Right lobe of liver (tissue), 6 donors: ENCODE measurements at regions not wholly inside any gene's neighbourhood (a gene's known extent, or its start where the extent isn't known, plus 50 kb on each side); places are given as distances from the start of the nearest gene placed in this dataset.
"Not testable (repeated sequence)": the region's sequence is repeated elsewhere in the genome, so short reads cannot be mapped to it uniquely, and the experiment has no call there.

Source experiments
- ATAC-seq, 4 donors: fragments of 200-7000 bp; cut with Tn5 transposase; one replicate each; pipeline ENCODE4 v1.9.1; 2020; ENCODE audit warnings: mild to moderate bottlenecking in 4 of 4, moderate library complexity in 4 of 4
- DNase-seq, 3 donors: peaks; one replicate each; pipeline ENCODE4 v3.0.0-alpha.2; 2020
- H3K27ac ChIP-seq, 3 donors: fragments of 200-600 bp; one replicate each; pipeline ENCODE4 v1.8.0; 2022
- H3K27me3 ChIP-seq, 2 donors: fragments of 200-600 bp; one replicate each; pipeline ENCODE4 v1.8.0; 2022
- H3K36me3 ChIP-seq, 4 donors: fragments of 200-600 bp; sonication (generic) in 1 of 4; one replicate each; pipeline versions ENCODE4 v1.5.1 to v1.8.0; 2017 to 2022; ENCODE audit warnings: control low read depth in 1 of 4
- H3K4me1 ChIP-seq, 4 donors: fragments of 200-600 bp; sonication (generic) in 1 of 4; one replicate each; pipeline versions ENCODE4 v1.5.1 to v1.8.0; 2017 to 2022; ENCODE audit warnings: control low read depth in 1 of 4
- H3K4me3 ChIP-seq, 3 donors: fragments of 200-600 bp; one replicate each; pipeline ENCODE4 v1.8.0; 2022
- H3K9me3 ChIP-seq, 4 donors: fragments of 200-600 bp; sonication (generic) in 1 of 4; one replicate each; pipeline versions ENCODE4 v1.5.1 to v1.8.0; 2017 to 2022; ENCODE audit warnings: control low read depth in 1 of 4
- POLR2A ChIP-seq: fragments of 450-650 bp; IDR thresholded peaks from one replicate; pipeline ENCODE4 v1.6.1; 2017; ENCODE audit warnings: antibody characterized with exemption, mild to moderate bottlenecking
- WGBS: methylation state at CpG from one replicate; pipeline ENCODE4 v1.1.6; 2018; ENCODE audit warnings: low coverage, low lambda C conversion rate; ENCODE audit not compliant: insufficient coverage; ENCODE audit errors: missing lambda C conversion rate; 5-methylcytosine and 5-hydroxymethylcytosine counted together
- intact Hi-C, 2 donors: fragments of 100-400 bp; cut with DNase I; formaldehyde crosslinking; loops; one replicate each; pipeline versions ENCODE4 v1.11.2 to v1.14.1; 2022
- TF ChIP-seq, protein P1 (sequence below), 4 donors: fragments of 200-600 bp in 3 of 4; fragments of 450-650 bp in 1 of 4; IDR thresholded peaks; one replicate each; pipeline versions ENCODE4 v1.5.1 to v1.8.0; 2016 to 2022; ENCODE audit warnings: antibody characterized with exemption in 4 of 4, mild to moderate bottlenecking in 2 of 4
- donor health status: DM: no; HTN: yes; CAD: no.
- donor health status: DM: no; HTN: no; CAD: no.
- donor health status: DM: no; HTN: no; CAD: no.
- donor health status: DM: no; HTN: yes; CAD: no.
- donor health status: DM: no; HTN: yes; CAD: no.

DNA sequence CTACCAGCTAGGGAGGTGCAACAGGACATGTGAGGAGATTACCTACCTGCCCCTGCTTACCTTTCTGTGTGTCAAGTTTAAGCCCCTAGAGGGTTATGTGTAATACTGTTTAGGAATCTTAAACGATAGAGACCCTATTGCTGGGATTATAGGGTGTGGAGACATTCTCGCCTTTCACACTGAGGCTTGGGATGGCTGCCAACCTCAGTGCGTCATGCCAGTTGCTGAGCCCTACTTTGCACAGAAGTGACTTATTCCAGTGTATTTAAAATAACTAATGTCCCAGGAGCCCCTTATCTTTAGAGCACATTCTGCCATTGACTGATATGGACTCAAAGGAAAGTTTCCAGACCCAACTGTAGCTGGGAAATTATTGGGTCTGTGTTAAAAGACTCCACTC lies 76.6 kb upstream of the XPA start:
- TF ChIP-seq, protein P1, sequence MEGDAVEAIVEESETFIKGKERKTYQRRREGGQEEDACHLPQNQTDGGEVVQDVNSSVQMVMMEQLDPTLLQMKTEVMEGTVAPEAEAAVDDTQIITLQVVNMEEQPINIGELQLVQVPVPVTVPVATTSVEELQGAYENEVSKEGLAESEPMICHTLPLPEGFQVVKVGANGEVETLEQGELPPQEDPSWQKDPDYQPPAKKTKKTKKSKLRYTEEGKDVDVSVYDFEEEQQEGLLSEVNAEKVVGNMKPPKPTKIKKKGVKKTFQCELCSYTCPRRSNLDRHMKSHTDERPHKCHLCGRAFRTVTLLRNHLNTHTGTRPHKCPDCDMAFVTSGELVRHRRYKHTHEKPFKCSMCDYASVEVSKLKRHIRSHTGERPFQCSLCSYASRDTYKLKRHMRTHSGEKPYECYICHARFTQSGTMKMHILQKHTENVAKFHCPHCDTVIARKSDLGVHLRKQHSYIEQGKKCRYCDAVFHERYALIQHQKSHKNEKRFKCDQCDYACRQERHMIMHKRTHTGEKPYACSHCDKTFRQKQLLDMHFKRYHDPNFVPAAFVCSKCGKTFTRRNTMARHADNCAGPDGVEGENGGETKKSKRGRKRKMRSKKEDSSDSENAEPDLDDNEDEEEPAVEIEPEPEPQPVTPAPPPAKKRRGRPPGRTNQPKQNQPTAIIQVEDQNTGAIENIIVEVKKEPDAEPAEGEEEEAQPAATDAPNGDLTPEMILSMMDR (IDR thresholded peaks at IDR 0.05), result no peak
- no peak for TF ChIP-seq POLR2A
- WGBS, result 19% methylated on average over 2 of the region's 3 CpGs
- H3K4me3 ChIP-seq, result no peak overlapping the region
- H3K4me1 ChIP-seq, result no peaks in the 10 kb centered on the region
- ATAC-seq (no peak), DNase-seq (no peak)
- H3K27ac ChIP-seq, result no peak overlapping the region
- intact Hi-C loops, result no loop called here
- no peaks in the 10 kb centered on the region for H3K27me3 ChIP-seq
- peaks cover 0 to 7% (median 0%) of the 10 kb centered on the region in 4 donors for H3K9me3 ChIP-seq
- H3K36me3 ChIP-seq, result no peaks in the 10 kb centered on the region

DNA sequence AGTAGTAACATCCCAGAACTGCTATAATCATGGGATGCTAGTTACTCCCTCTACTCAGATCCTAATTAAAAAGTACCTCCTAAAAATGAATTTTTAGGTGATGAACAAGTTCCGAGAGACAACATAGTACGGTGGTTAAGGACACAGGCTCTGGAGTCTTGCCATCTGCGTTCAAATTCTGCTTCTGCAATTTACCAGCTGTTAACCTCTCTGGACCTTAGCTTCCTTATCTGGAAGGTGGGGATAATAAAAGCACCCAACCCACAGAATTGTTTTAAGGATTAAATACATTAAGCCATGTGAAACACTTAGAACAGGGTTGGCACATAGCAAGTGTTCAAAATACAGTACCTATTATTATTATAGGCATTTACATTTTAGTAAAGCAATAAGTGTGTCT lies 77.5 kb upstream of the XPA start:
- WGBS, result 69% methylated on average over 3 of the region's 3 CpGs
- TF ChIP-seq, protein P1 (IDR thresholded peaks at IDR 0.05), result no peak
- TF ChIP-seq POLR2A, result no peak
- DNase-seq (no peak), ATAC-seq (no peak)
- Histone ChIP-seq H3K27ac (no peak overlapping the region), H3K9me3 (peaks cover 0 to 7% (median 0%) of the 10 kb centered on the region in 4 donors), H3K36me3 (no peaks in the 10 kb centered on the region), H3K27me3 (no peaks in the 10 kb centered on the region), H3K4me3 (no peak overlapping the region), H3K4me1 (no peaks in the 10 kb centered on the region)
- intact Hi-C loops, result no loop called here

DNA sequence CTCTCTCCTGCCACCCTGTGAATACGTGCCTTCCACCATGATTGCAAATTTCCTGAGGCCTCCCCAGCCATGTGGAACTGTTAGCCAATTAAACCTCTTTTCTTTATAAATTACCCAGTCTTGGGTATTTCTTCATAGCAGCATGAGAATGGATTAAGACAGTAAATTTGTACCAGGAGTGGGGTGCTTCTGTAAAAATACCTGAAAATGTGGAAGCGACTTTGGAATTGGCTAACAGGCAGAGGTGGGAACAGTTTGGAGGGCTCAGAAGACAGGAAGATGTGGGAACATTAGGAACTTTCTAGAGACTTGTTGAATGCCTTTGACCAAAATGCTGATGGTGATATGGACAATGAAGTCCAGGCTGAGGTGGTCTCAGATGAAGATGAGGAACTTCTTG lies 74.3 kb upstream of the FOXE1 start:
- WGBS, result 92% methylated on average over 2 of the region's 2 CpGs
- H3K9me3 ChIP-seq, intact Hi-C loops, DNase-seq, H3K4me3 ChIP-seq, H3K27ac ChIP-seq, ATAC-seq, H3K36me3 ChIP-seq, H3K27me3 ChIP-seq, H3K4me1 ChIP-seq: not testable (repeated sequence)

DNA sequence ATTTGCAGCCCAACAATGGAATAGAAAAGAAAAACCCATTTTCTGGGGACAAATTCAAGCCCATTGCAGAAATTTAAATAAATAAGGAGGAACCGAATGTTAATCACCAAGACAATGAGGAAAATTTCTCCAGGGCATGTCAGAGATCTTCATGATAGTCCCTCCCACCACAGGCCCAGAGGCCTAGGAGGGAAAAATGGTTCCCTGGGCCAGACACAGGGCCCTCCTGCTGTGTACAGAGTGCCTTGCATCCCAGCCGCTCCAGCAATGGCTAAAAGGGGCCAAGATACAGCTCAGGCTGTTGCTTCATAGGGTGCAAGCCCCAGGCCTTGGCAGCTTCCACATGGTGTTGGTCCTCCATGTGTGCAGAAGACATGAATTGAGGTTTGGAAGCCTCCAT lies 73.4 kb upstream of the FOXE1 start:
- WGBS, result 90% methylated on average over 2 of the region's 2 CpGs
- no peak for TF ChIP-seq POLR2A
- TF ChIP-seq, protein P1 (IDR thresholded peaks at IDR 0.05), result no peak
- no peaks in the 10 kb centered on the region for H3K27me3 ChIP-seq
- no peaks in the 10 kb centered on the region for H3K4me1 ChIP-seq
- DNase-seq (no peak), ATAC-seq (no peak)
- no peak overlapping the region for H3K27ac ChIP-seq
- no peak overlapping the region for H3K4me3 ChIP-seq
- H3K36me3 ChIP-seq, result no peaks in the 10 kb centered on the region
- intact Hi-C loops, result no loop called here
- peaks cover 0 to 7% (median 0%) of the 10 kb centered on the region in 4 donors for H3K9me3 ChIP-seq

DNA sequence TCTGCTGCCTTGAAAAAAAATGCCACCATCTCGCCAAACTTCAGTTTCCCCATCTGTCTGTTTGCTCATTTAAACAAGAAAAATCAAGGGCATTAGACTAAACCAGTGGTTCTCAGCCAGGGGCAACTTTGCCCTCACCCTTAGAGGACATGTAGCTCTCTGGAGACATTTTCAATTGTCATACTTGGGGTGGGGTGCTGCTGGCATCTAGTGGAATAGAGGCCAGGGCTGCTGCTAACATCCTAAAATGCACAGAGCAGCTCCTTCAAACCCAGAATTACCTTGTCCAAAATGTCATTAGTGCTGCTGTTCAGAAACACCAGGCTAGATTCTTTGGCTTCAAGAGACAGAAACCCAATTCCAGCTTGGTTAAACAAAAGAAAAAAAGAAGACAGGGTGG lies 71.1 kb upstream of the FOXE1 start:
- no peak overlapping the region for H3K27ac ChIP-seq
- intact Hi-C loops, result no loop called here
- TF ChIP-seq, protein P1 (IDR thresholded peaks at IDR 0.05), result peak in 1 of 4 donors; percentile 18
- no peak for TF ChIP-seq POLR2A
- no peaks in the 10 kb centered on the region for H3K4me1 ChIP-seq
- ATAC-seq (peak in 3 of 4 donors; percentile 22 to 33 (median 24)), DNase-seq (no peak)
- no peak overlapping the region for H3K4me3 ChIP-seq
- H3K9me3 ChIP-seq, result peaks cover 0 to 7% (median 0%) of the 10 kb centered on the region in 4 donors
- WGBS, result 40% methylated on average over 1 of the region's 1 CpG
- no peaks in the 10 kb centered on the region for H3K36me3 ChIP-seq
- H3K27me3 ChIP-seq, result no peaks in the 10 kb centered on the region
